PC-3 (cell line): ENCODE measurements at regions not wholly inside any gene's neighbourhood (a gene's known extent, or its start where the extent isn't known, plus 50 kb on each side); places are given as distances from the start of the nearest gene placed in this dataset.

Experiments
- ATAC-seq: fragments of 200-7000 bp; cut with Tn5 transposase; 2 replicates; pipeline ENCODE4 v1.9.1; 2020; ENCODE audit warnings: mild to moderate bottlenecking, moderate library complexity
- BruUV-seq: library from RNA; stranded (reverse); fragments of 400-500 nt; replicated peaks from 2 replicates; lab custom pipeline; 2021; lab: Mats Ljungman, UMichigan
- CTCF ChIA-PET: fragments of 300-600 bp; sonication (Branson Sonifier 250); formaldehyde crosslinking; loops from one replicate; lab custom pipeline; 2022; ENCODE audit warnings: antibody characterized with exemption; lab: Charles Lee
- POLR2A ChIA-PET: fragments of 300-600 bp; sonication (Branson Sonifier 250); formaldehyde crosslinking; loops from one replicate; lab custom pipeline; 2022; ENCODE audit warnings: antibody characterized with exemption; ENCODE audit not compliant: unreplicated experiment; lab: Charles Lee
- DNase-seq: peaks from one replicate; pipeline ENCODE4 v3.0.0-alpha.2; 2015
- H2AFZ ChIP-seq: fragments of 300-600 bp; sonication (generic); 2 replicates; pipeline ENCODE4 v1.6.0; 2016; ENCODE audit warnings: antibody characterized with exemption, low read length
- H3F3A ChIP-seq: fragments of 300-600 bp; sonication (generic); one replicate; pipeline ENCODE4 v1.6.0; 2017; ENCODE audit warnings: antibody characterized with exemption, low read length, control low read depth, mild to moderate bottlenecking; ENCODE audit not compliant: unreplicated experiment
- H3K27ac ChIP-seq: fragments of 300-600 bp; sonication (generic); 2 replicates; pipeline ENCODE4 v1.5.1; 2016; ENCODE audit warnings: mild to moderate bottlenecking, low read length
- H3K27me3 ChIP-seq: fragments of 300-600 bp; sonication (generic); 2 replicates; pipeline ENCODE4 v1.6.1; 2016; ENCODE audit warnings: low read length, mixed read lengths
- H3K36me3 ChIP-seq: fragments of 300-600 bp; sonication (generic); 2 replicates; pipeline ENCODE4 v1.6.1; 2016; ENCODE audit warnings: low read depth, mixed run types, low read length, mixed read lengths
- H3K4me1 ChIP-seq: fragments of 300-600 bp; sonication (generic); 2 replicates; pipeline ENCODE4 v1.5.1; 2016; ENCODE audit warnings: low read length; ENCODE audit not compliant: insufficient read depth
- H3K4me2 ChIP-seq: fragments of 300-600 bp; sonication (generic); 2 replicates; pipeline ENCODE4 v1.6.0; 2016; ENCODE audit warnings: low read length
- H3K4me3 ChIP-seq: fragments of 300-600 bp; sonication (generic); 2 replicates; pipeline ENCODE4 v1.5.1; 2016; ENCODE audit warnings: mild to moderate bottlenecking, low read length, mixed read lengths
- H3K79me2 ChIP-seq: fragments of 300-600 bp; sonication (generic); 2 replicates; pipeline ENCODE4 v1.6.1; 2017; ENCODE audit warnings: low read length, mixed read lengths
- H3K9ac ChIP-seq: fragments of 300-600 bp; sonication (generic); 2 replicates; pipeline ENCODE4 v1.6.0; 2016; ENCODE audit warnings: mild to moderate bottlenecking, low read length
- H3K9me2 ChIP-seq: fragments of 300-600 bp; sonication (generic); replicated peaks from 2 replicates; pipeline ENCODE4 v1.6.1; 2016; ENCODE audit warnings: mixed run types, low read length, mixed read lengths
- H3K9me3 ChIP-seq: fragments of 300-600 bp; sonication (generic); 2 replicates; pipeline ENCODE4 v1.6.1; 2016; ENCODE audit warnings: low read length, mixed read lengths
- H4K20me1 ChIP-seq: fragments of 300-600 bp; sonication (generic); 2 replicates; pipeline ENCODE4 v1.6.1; 2016; ENCODE audit warnings: low read length, mixed read lengths
- EZH2 ChIP-seq: fragments of 300-600 bp; sonication (generic); IDR thresholded peaks from one replicate; pipeline ENCODE4 v1.6.1; 2017; ENCODE audit warnings: antibody characterized with exemption, mild to moderate bottlenecking, low read length; ENCODE audit not compliant: unreplicated experiment
- EZH2phosphoT487 ChIP-seq: fragments of 300-600 bp; sonication (generic); IDR thresholded peaks from 2 replicates; pipeline ENCODE4 v1.6.1; 2018; ENCODE audit warnings: mild to moderate bottlenecking, antibody characterized with exemption, low read length, borderline replicate concordance
- intact Hi-C: fragments of 100-400 bp; cut with micrococcal nuclease; formaldehyde crosslinking; loops from 2 replicates; pipeline ENCODE4 v1.9.0; 2023
- TF ChIP-seq, protein P1 (sequence below): fragments of 300-600 bp; sonication (generic); conservative IDR thresholded peaks from 2 replicates; pipeline ENCODE4 v1.5.1; 2017; ENCODE audit warnings: antibody characterized with exemption, low read depth, mild to moderate bottlenecking, low read length

DNA sequence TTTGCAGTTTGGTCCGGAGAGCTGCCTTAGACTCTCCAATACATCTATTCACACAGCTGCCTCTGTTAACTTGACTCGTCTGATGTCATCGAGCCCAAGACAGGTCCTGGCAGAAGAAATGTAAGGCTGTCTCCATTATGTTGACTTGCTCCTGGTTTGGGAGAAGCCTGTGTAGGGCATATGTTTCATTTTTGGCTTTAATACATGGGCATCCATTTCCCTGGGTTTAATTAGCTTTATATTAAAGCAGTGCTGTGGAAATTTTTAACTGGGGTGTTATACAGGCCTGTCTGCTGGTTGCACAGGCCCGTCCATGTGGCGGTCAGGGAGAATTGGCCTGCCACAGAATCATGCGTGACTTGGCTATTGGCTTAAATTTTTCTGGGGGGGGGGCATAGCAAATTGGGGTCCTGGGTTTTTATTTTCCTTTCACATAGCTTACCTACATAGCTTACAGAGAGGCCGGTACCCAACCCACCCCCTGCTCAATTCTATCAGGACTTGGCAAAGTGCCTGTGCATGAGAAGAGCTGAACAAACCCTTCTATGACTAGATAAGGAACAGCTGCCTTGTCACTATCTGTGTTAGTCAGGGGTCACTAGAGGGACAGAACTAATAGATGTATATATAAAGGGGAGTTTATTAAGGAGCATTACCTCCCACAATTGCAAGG, 123.5 kb upstream of the WDR1 start:
- BruUV-seq, result no TSS peak
- DNase-seq (no peak), ATAC-seq (no peak)
- Histone ChIP-seq H3K27me3 (no peaks in the 10 kb centered on the region), H2AFZ (no peak overlapping the region), H4K20me1 (no peaks in the 10 kb centered on the region), H3K27ac (no peak overlapping the region), H3F3A (no peaks in the 10 kb centered on the region), H3K36me3 (no peaks in the 10 kb centered on the region), H3K4me1 (no peaks in the 10 kb centered on the region), H3K9ac (no peak overlapping the region), H3K9me3 (no peaks in the 10 kb centered on the region), H3K79me2 (no peaks in the 10 kb centered on the region), H3K4me3 (no peak overlapping the region), H3K9me2 (no peaks in the 10 kb centered on the region), H3K4me2 (no peak overlapping the region)
- intact Hi-C loops, result no loop called here
- ChIA-PET POLR2A (no interaction called here), CTCF (no interaction called here)
- TF ChIP-seq EZH2, result no peak
- TF ChIP-seq EZH2phosphoT487, result no peak
- TF ChIP-seq, protein P1, sequence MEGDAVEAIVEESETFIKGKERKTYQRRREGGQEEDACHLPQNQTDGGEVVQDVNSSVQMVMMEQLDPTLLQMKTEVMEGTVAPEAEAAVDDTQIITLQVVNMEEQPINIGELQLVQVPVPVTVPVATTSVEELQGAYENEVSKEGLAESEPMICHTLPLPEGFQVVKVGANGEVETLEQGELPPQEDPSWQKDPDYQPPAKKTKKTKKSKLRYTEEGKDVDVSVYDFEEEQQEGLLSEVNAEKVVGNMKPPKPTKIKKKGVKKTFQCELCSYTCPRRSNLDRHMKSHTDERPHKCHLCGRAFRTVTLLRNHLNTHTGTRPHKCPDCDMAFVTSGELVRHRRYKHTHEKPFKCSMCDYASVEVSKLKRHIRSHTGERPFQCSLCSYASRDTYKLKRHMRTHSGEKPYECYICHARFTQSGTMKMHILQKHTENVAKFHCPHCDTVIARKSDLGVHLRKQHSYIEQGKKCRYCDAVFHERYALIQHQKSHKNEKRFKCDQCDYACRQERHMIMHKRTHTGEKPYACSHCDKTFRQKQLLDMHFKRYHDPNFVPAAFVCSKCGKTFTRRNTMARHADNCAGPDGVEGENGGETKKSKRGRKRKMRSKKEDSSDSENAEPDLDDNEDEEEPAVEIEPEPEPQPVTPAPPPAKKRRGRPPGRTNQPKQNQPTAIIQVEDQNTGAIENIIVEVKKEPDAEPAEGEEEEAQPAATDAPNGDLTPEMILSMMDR, result no peak

DNA sequence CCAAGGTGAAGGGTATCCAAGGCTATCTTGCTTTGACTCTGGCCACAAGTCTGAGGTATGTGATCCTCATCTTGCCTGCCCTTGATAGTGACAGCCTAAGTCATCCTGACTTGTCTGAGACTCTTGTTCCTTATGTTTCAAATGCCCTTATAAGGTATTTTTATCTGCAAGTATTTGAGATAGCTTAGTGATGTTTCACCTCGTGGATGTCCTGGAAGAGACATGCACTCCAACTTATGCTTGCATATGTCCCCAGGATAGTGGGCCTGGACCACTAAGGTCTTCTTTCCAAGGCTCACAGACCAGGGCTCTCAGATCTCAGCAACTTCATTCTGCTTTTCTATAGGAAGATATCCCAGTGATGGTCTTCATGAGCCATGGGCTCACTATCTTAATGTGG, 120.5 kb upstream of the WDR1 start:
- POLR2A ChIA-PET, result no interaction called here

DNA sequence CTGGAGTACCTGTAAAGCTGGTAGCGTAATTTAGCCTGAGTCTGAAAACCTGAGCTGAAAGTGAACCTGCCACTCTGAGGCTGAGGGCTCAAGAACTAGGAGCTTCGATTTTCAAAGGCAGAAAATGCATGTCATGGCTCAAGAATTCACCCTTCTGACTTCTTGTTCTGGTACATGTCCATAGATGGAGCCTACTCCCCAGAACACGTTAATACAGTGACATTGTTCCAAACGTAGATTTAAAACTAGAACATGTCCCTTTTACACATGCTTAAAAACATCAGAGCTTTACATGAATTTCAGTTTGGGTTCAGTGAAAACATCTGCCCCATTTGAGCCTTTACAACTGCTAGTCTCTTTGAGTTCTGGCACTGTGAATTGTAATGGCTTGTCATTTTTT, 115.5 kb upstream of the WDR1 start:
- Histone ChIP-seq H3F3A (no peaks in the 10 kb centered on the region), H2AFZ (no peak overlapping the region), H4K20me1 (no peaks in the 10 kb centered on the region), H3K36me3 (no peaks in the 10 kb centered on the region), H3K27ac (no peak overlapping the region), H3K27me3 (no peaks in the 10 kb centered on the region), H3K9me2 (no peaks in the 10 kb centered on the region), H3K4me2 (no peak overlapping the region), H3K9me3 (no peaks in the 10 kb centered on the region), H3K4me3 (no peak overlapping the region), H3K79me2 (no peaks in the 10 kb centered on the region), H3K4me1 (no peaks in the 10 kb centered on the region), H3K9ac (no peak overlapping the region)
- ChIA-PET POLR2A (no interaction called here), CTCF (no interaction called here)
- TF ChIP-seq EZH2phosphoT487 (no peak), EZH2 (no peak)
- TF ChIP-seq, protein P1, result no peak
- ATAC-seq, result no peak
- DNase-seq, result no peak
- intact Hi-C loops, result no loop called here
- BruUV-seq, result no TSS peak

More for the DNA sequence above, 120.5 kb upstream of the WDR1 start:
- Histone ChIP-seq H3K4me3 (no peak overlapping the region), H3K9me3 (no peaks in the 10 kb centered on the region), H3K79me2 (no peaks in the 10 kb centered on the region), H3K9ac (no peak overlapping the region), H3K27me3 (no peaks in the 10 kb centered on the region), H3K4me1 (no peaks in the 10 kb centered on the region), H3F3A (no peaks in the 10 kb centered on the region), H3K4me2 (no peak overlapping the region), H4K20me1 (no peaks in the 10 kb centered on the region), H3K9me2 (no peaks in the 10 kb centered on the region), H3K36me3 (no peaks in the 10 kb centered on the region), H3K27ac (no peak overlapping the region), H2AFZ (no peak overlapping the region)
- TF ChIP-seq EZH2 (no peak), EZH2phosphoT487 (no peak)
- TF ChIP-seq, protein P1, result no peak
- DNase-seq (no peak), ATAC-seq (no peak)
- intact Hi-C loops, result no loop called here
- CTCF ChIA-PET, result no interaction called here
- BruUV-seq, result no TSS peak
